ENCODE measurements at regions not wholly inside any gene's neighbourhood (a gene's known extent, or its start where the extent isn't known, plus 50 kb on each side); places are given as distances from the start of the nearest gene placed in this dataset.

DNA sequence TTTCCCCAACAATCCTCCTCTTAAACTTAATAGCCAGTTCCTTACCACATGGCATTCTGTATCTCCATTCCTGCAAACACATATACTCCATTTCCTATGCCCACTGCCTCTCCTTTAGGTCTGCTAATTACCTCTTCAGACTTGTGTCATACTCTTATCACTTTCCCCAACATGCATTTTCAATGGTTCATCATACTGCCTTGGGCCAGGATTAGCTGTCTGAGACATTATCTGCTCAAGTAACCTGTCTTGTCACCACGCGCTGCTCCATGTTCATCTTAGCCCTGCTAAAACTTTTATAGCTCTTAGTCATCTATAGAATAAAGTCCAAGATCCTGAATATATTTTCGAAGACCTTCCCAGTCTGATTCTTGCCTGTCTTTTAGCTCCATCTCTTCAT, 224.1 kb upstream of the GK2 start:
- no peak overlapping the region for H3K27ac ChIP-seq
- WGBS, 2 donors = 85 to 87% methylated on average over 3 of the region's 3 CpGs

DNA sequence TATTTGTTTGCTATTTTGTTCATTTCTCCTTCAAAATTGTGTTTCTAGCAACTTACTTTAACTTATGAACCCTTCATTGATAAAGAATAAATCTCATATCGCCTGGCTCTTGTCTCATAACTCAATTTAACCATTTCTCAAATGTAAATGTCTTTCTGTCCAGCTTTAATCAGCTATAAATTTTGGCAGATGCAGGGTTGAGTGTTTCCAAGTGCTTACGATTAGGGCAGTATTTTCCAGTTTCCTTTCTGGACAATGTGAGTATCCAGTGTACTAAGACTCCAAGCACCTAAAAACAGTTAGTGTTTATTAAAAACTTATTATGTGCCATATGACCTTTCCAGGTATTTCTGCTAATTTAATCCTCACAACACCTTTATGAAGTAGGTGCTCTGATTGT, 218.6 kb upstream of the GK2 start:
- Histone ChIP-seq H3K4me3 (no peak overlapping the region), H3K27ac (no peak overlapping the region), H3K4me1 (no peaks in the 10 kb centered on the region)

More for the DNA sequence above, 224.1 kb upstream of the GK2 start:
- H3K36me3 ChIP-seq (replicated peaks in 1 of 2; ENCODE audit: insufficient read depth in 1 of 2, low read depth in 2 of 2) = no peaks in the 10 kb centered on the region
- ATAC-seq (no peak), DNase-seq (no peak)
- no peaks in the 10 kb centered on the region for H3K27me3 ChIP-seq
- H3K4me3 ChIP-seq = no peak overlapping the region
- TF ChIP-seq, protein P1, sequence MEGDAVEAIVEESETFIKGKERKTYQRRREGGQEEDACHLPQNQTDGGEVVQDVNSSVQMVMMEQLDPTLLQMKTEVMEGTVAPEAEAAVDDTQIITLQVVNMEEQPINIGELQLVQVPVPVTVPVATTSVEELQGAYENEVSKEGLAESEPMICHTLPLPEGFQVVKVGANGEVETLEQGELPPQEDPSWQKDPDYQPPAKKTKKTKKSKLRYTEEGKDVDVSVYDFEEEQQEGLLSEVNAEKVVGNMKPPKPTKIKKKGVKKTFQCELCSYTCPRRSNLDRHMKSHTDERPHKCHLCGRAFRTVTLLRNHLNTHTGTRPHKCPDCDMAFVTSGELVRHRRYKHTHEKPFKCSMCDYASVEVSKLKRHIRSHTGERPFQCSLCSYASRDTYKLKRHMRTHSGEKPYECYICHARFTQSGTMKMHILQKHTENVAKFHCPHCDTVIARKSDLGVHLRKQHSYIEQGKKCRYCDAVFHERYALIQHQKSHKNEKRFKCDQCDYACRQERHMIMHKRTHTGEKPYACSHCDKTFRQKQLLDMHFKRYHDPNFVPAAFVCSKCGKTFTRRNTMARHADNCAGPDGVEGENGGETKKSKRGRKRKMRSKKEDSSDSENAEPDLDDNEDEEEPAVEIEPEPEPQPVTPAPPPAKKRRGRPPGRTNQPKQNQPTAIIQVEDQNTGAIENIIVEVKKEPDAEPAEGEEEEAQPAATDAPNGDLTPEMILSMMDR (IDR thresholded peaks at IDR 0.05) = no peak
- TF ChIP-seq POLR2A (IDR thresholded peaks at IDR 0.05) = no peak
- no peaks in the 10 kb centered on the region for H3K9me3 ChIP-seq
- intact Hi-C loops (cut with DNase I) = no loop called here
- no peaks in the 10 kb centered on the region for H3K4me1 ChIP-seq

DNA sequence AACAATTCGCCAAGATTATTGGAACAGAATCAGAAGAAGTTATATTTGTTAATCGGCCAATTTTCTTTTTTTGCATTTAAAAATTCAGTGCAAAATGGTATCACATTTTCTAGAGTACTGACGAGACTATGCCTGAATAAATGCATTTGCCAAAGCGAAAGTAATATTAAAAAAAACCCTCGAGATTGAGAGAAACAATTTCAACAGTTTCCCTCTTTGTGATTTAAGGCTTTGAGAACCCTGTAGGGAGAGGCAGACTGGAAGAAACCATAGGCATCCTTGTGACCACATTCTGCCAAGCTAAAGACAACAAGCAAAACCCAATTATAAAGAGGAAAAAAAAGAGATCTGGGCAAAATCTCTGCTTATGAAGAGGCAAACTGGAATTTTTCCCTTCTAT, 218.1 kb upstream of the GK2 start:
- no peaks in the 10 kb centered on the region for H3K9me3 ChIP-seq
- intact Hi-C loops (cut with DNase I) = no loop called here
- ATAC-seq (no peak), DNase-seq (no peak)
- no peak for TF ChIP-seq POLR2A (IDR thresholded peaks at IDR 0.05)
- TF ChIP-seq, protein P1 (IDR thresholded peaks at IDR 0.05) = no peak
- 44 to 63% methylated on average over 5 of the region's 5 CpGs for WGBS, 2 donors
- H3K36me3 ChIP-seq (replicated peaks in 1 of 2; ENCODE audit: insufficient read depth in 1 of 2, low read depth in 2 of 2) = no peaks in the 10 kb centered on the region
- no peaks in the 10 kb centered on the region for H3K4me1 ChIP-seq
- no peak overlapping the region for H3K4me3 ChIP-seq
- no peaks in the 10 kb centered on the region for H3K27me3 ChIP-seq
- no peak overlapping the region for H3K27ac ChIP-seq

More for the DNA sequence above, 218.6 kb upstream of the GK2 start:
- intact Hi-C loops (cut with DNase I) = no loop called here
- no peak for ATAC-seq
- Histone ChIP-seq H3K36me3 (replicated peaks in 1 of 2; ENCODE audit: insufficient read depth in 1 of 2, low read depth in 2 of 2) (no peaks in the 10 kb centered on the region), H3K9me3 (no peaks in the 10 kb centered on the region), H3K27me3 (no peaks in the 10 kb centered on the region)
- no peak for TF ChIP-seq POLR2A (IDR thresholded peaks at IDR 0.05)
- TF ChIP-seq, protein P1 (IDR thresholded peaks at IDR 0.05) = no peak
- DNase-seq = no peak
- 70 to 72% methylated on average over 2 of the region's 2 CpGs for WGBS, 2 donors

DNA sequence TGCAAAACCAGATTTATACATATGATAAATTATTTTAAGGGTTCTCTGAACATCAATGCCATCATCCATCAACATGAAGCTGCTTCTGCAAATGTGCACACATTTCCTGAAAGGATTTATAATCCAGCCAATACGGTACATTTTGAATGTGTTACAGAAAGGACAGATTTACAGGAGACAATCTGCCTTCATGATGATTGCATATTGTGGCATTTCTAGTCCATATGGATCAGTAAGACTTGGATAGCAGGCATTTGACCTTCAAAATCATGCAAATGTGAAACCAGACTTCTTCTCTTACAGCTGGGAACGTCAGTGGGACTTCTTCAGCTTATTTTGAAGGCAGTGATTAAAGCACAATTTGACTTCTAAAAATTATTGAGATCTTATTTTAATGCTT, 217.3 kb upstream of the GK2 start:
- Histone ChIP-seq H3K4me1 (no peaks in the 10 kb centered on the region), H3K27ac (no peak overlapping the region), H3K36me3 (replicated peaks in 1 of 2; ENCODE audit: insufficient read depth in 1 of 2, low read depth in 2 of 2) (no peaks in the 10 kb centered on the region), H3K4me3 (no peak overlapping the region), H3K27me3 (no peaks in the 10 kb centered on the region), H3K9me3 (no peaks in the 10 kb centered on the region)
- TF ChIP-seq POLR2A (IDR thresholded peaks at IDR 0.05) = no peak
- TF ChIP-seq, protein P1 (IDR thresholded peaks at IDR 0.05) = no peak
- intact Hi-C loops (cut with DNase I) = no loop called here
- no peak for DNase-seq
- 54 to 63% methylated on average over 2 of the region's 2 CpGs for WGBS, 2 donors
- ATAC-seq = no peak

DNA sequence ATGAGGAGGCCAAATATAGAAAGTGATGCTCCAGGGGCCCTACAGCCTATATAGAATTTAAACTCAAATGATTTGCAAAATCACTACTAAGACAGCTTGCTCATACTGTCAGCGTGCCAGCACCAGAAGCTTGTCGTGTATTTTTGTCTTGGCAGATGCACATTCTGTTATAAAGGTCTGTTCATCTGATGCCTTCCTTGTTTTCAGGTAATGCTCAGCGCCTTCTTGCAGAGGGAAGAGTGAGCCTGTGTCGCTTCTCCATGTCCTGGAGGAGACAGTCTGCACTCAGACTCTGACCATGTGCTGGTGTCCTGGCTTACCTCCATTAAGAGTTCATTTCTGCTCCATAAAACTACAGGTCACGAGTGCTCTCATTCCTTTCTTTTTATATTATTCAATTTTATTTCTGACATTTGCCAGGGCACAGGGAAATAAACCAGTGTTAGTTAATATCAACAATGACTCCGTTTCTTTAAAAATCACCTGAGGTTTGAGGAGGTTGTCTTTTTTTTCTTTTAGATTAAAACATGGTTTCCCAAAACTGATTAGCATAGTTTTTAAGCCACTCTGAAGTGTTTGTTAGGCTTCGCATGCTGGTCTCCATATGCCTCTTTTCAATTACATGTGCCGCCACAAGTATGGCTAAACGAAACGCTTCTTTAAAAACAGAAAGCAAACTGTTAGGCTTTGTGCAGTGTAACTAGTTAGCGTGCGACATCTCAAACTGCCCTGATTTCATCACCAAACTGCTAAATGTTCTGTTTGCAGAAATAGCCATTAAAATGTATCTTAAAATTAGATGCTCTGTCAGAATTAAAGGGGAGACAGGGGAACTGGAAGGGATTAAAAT, 215.2 kb upstream of the GK2 start:
- intact Hi-C loops (cut with DNase I) = no loop called here
- H3K36me3 ChIP-seq (replicated peaks in 1 of 2; ENCODE audit: insufficient read depth in 1 of 2, low read depth in 2 of 2) = no peaks in the 10 kb centered on the region
- no peak for TF ChIP-seq POLR2A (IDR thresholded peaks at IDR 0.05)
- TF ChIP-seq, protein P1 (IDR thresholded peaks at IDR 0.05) = no peak
- ATAC-seq = no peak
- no peaks in the 10 kb centered on the region for H3K27me3 ChIP-seq
- H3K4me3 ChIP-seq = no peak overlapping the region
- 74 to 75% methylated on average over 12 of the region's 12 CpGs for WGBS, 2 donors
- no peaks in the 10 kb centered on the region for H3K9me3 ChIP-seq
- no peak overlapping the region for H3K27ac ChIP-seq
- DNase-seq = no peak
- H3K4me1 ChIP-seq = no peaks in the 10 kb centered on the region
